ENCODE measurements at regions not wholly inside any gene's neighbourhood (a gene's known extent, or its start where the extent isn't known, plus 50 kb on each side); places are given as distances from the start of the nearest gene placed in this dataset.

GRCh38 chr2:4381049-4381448 lies 677.7 kb downstream of the DCDC2C start:
- FAIRE-seq, result no peak
- H3K36me3 ChIP-seq (ENCODE audit: control insufficient read depth, insufficient read depth, low read length), result no peaks in the 10 kb centered on the region
- TF ChIP-seq CTCF (IDR thresholded peaks at IDR 0.05; ENCODE audit: insufficient read depth, low read length, severe bottlenecking), result no peak

GRCh38 chr2:4381773-4382172 lies 678.4 kb downstream of the DCDC2C start:
- Histone ChIP-seq H3K4me3 (ENCODE audit: low read depth, low read length) (no peak overlapping the region), H3K27me3 (ENCODE audit: control insufficient read depth, insufficient read depth, low read length) (no peaks in the 10 kb centered on the region), H3K36me3 (ENCODE audit: control insufficient read depth, insufficient read depth, low read length) (no peaks in the 10 kb centered on the region)
- no peak for TF ChIP-seq CTCF (IDR thresholded peaks at IDR 0.05; ENCODE audit: insufficient read depth, low read length, severe bottlenecking)
- FAIRE-seq (no peak), DNase-seq (ENCODE audit: low read depth) (no peak)

More at GRCh38 chr2:4381049-4381448, 677.7 kb downstream of the DCDC2C start:
- Histone ChIP-seq H3K4me3 (ENCODE audit: low read depth, low read length) (no peak overlapping the region), H3K27me3 (ENCODE audit: control insufficient read depth, insufficient read depth, low read length) (no peaks in the 10 kb centered on the region)
- no peak for DNase-seq (ENCODE audit: low read depth)

GRCh38 chr2:4391013-4391412 lies 687.6 kb downstream of the DCDC2C start:
- no peak for TF ChIP-seq CTCF (IDR thresholded peaks at IDR 0.05; ENCODE audit: insufficient read depth, low read length, severe bottlenecking)
- FAIRE-seq (no peak), DNase-seq (ENCODE audit: low read depth) (no peak)
- Histone ChIP-seq H3K27me3 (ENCODE audit: control insufficient read depth, insufficient read depth, low read length) (no peaks in the 10 kb centered on the region), H3K4me3 (ENCODE audit: low read depth, low read length) (no peak overlapping the region), H3K36me3 (ENCODE audit: control insufficient read depth, insufficient read depth, low read length) (no peaks in the 10 kb centered on the region)

- no peak overlapping the region for H3K4me3 ChIP-seq (ENCODE audit: low read depth, low read length)
- TF ChIP-seq CTCF (IDR thresholded peaks at IDR 0.05; ENCODE audit: insufficient read depth, low read length, severe bottlenecking), result no peak
- FAIRE-seq, result no peak
- H3K27me3 ChIP-seq (ENCODE audit: control insufficient read depth, insufficient read depth, low read length), result no peaks in the 10 kb centered on the region
- no peak for DNase-seq (ENCODE audit: low read depth)
- H3K36me3 ChIP-seq (ENCODE audit: control insufficient read depth, insufficient read depth, low read length), result no peaks in the 10 kb centered on the region
Observed at GRCh38 chr2:4404363-4404762, 701.0 kb downstream of the DCDC2C start.

GRCh38 chr2:4408321-4408720 lies 704.9 kb downstream of the DCDC2C start:
- no peak for TF ChIP-seq CTCF (IDR thresholded peaks at IDR 0.05; ENCODE audit: insufficient read depth, low read length, severe bottlenecking)
- no peak for FAIRE-seq
- Histone ChIP-seq H3K36me3 (ENCODE audit: control insufficient read depth, insufficient read depth, low read length) (no peaks in the 10 kb centered on the region), H3K4me3 (ENCODE audit: low read depth, low read length) (no peak overlapping the region), H3K27me3 (ENCODE audit: control insufficient read depth, insufficient read depth, low read length) (no peaks in the 10 kb centered on the region)
- DNase-seq (ENCODE audit: low read depth), result no peak

GRCh38 chr2:4412637-4413187 lies 709.3 kb downstream of the DCDC2C start:
- no peaks in the 10 kb centered on the region for H3K36me3 ChIP-seq (ENCODE audit: control insufficient read depth, insufficient read depth, low read length)
- FAIRE-seq (no peak), DNase-seq (ENCODE audit: low read depth) (no peak)
- no peak overlapping the region for H3K4me3 ChIP-seq (ENCODE audit: low read depth, low read length)
- TF ChIP-seq CTCF (IDR thresholded peaks at IDR 0.05; ENCODE audit: insufficient read depth, low read length, severe bottlenecking), result no peak
- no peaks in the 10 kb centered on the region for H3K27me3 ChIP-seq (ENCODE audit: control insufficient read depth, insufficient read depth, low read length)
